ENCODE measurements at regions not wholly inside any gene's neighbourhood (a gene's known extent, or its start where the extent isn't known, plus 50 kb on each side); places are given as distances from the start of the nearest gene placed in this dataset.
"Not testable (repeated sequence)": the region's sequence is repeated elsewhere in the genome, so short reads cannot be mapped to it uniquely, and the experiment has no call there.

GRCh38 chr10:11668847-11669610 lies 57.6 kb upstream of the USP6NL start:
- no peak for DNase-seq

GRCh38 chr10:11667756-11668155 lies 56.3 kb upstream of the USP6NL start:
- DNase-seq: no peak

GRCh38 chr10:11663763-11664555 lies 52.5 kb upstream of the USP6NL start:
- no peak for DNase-seq

- not testable (repeated sequence) for DNase-seq
Measured at GRCh38 chr10:11663126-11663515, 51.7 kb upstream of the USP6NL start.

GRCh38 chr10:11661441-11661840 lies 50.0 kb upstream of the USP6NL start:
- DNase-seq: no peak

Data from amygdala (tissue), 56 donors.